DND-41 (cell line): ENCODE measurements at regions not wholly inside any gene's neighbourhood (a gene's known extent, or its start where the extent isn't known, plus 50 kb on each side); places are given as distances from the start of the nearest gene placed in this dataset.

Experiments used
- ATAC-seq: fragments of 200-7000 bp; cut with Tn5 transposase; 3 replicates; pipeline ENCODE4 v1.9.1; 2021; ENCODE audit warnings: low read depth; ENCODE audit not compliant: insufficient read depth
- DNase-seq: peaks from one replicate; pipeline ENCODE4 v3.0.0-alpha.2; 2020
- H2AFZ ChIP-seq: 2 replicates; pipeline ENCODE4 v1.6.0; 2012; ENCODE audit warnings: low read depth, low read length
- H3K27ac ChIP-seq: 2 replicates; pipeline ENCODE4 v1.5.1; 2012; ENCODE audit warnings: low read length, inconsistent platforms
- H3K27me3 ChIP-seq: fragments of 200-600 bp; sonication (generic); 2 replicates; pipeline ENCODE4 v1.6.0; 2012; ENCODE audit warnings: low read length, mild to moderate bottlenecking, inconsistent platforms; ENCODE audit not compliant: insufficient read depth, poor library complexity
- H3K36me3 ChIP-seq: 2 replicates; pipeline ENCODE4 v1.5.1; 2012; ENCODE audit warnings: low read length, inconsistent platforms; ENCODE audit not compliant: insufficient read depth
- H3K4me1 ChIP-seq: 2 replicates; pipeline ENCODE4 v1.5.1; 2012; ENCODE audit warnings: mild to moderate bottlenecking, low read length; ENCODE audit not compliant: insufficient read depth
- H3K4me2 ChIP-seq: 2 replicates; pipeline ENCODE4 v1.6.0; 2012; ENCODE audit warnings: mild to moderate bottlenecking, moderate library complexity, low read length, inconsistent platforms; ENCODE audit not compliant: insufficient read depth
- H3K4me3 ChIP-seq, 2 experiments: fragments of 200-600 bp in 1 of 2; shearing (Covaris generic) in 1 of 2; 2 replicates each; pipeline ENCODE4 v1.5.1; 2012 to 2016; ENCODE audit warnings: inconsistent platforms in 2 of 2, low read length in 2 of 2, mild to moderate bottlenecking in 2 of 2, low read depth in 1 of 2, moderate library complexity in 1 of 2
- H3K79me2 ChIP-seq: 2 replicates; pipeline ENCODE4 v1.6.0; 2012; ENCODE audit warnings: low read length, inconsistent platforms; ENCODE audit not compliant: insufficient read depth
- H3K9ac ChIP-seq: 2 replicates; pipeline ENCODE4 v1.6.0; 2012; ENCODE audit warnings: low read depth, mild to moderate bottlenecking, inconsistent platforms, low read length, moderate library complexity
- H3K9me3 ChIP-seq: 2 replicates; pipeline ENCODE4 v1.5.1; 2012; ENCODE audit warnings: low read length, moderate library complexity, mild to moderate bottlenecking, inconsistent platforms; ENCODE audit not compliant: insufficient read depth, severe bottlenecking
- H4K20me1 ChIP-seq: 2 replicates; pipeline ENCODE4 v1.6.0; 2012; ENCODE audit warnings: low read length; ENCODE audit not compliant: insufficient read depth
- CTCF ChIP-seq: IDR thresholded peaks from 2 replicates; pipeline ENCODE4 v1.5.1; 2012; ENCODE audit warnings: borderline replicate concordance, low read length, moderate library complexity, mild to moderate bottlenecking; ENCODE audit not compliant: poor library complexity, severe bottlenecking; ENCODE audit errors: extremely low read depth
- EZH2 ChIP-seq: IDR thresholded peaks from 3 replicates; pipeline ENCODE4 v1.6.1; 2012; ENCODE audit warnings: borderline replicate concordance, low read depth, mild to moderate bottlenecking, moderate library complexity, low read length, inconsistent platforms; ENCODE audit not compliant: severe bottlenecking

- Histone ChIP-seq H3K4me1 (no peaks in the 10 kb centered on the region), H2AFZ (no peak overlapping the region), H3K4me3 (no peak overlapping the region), H3K36me3 (no peaks in the 10 kb centered on the region), H3K79me2 (no peaks in the 10 kb centered on the region), H4K20me1 (no peaks in the 10 kb centered on the region), H3K27ac (no peak overlapping the region), H3K9me3 (peaks cover 10% of the 10 kb centered on the region), H3K9ac (no peak overlapping the region), H3K27me3 (no peaks in the 10 kb centered on the region), H3K4me2 (no peak overlapping the region)
- DNase-seq (no peak), ATAC-seq (no peak)
- no peak for TF ChIP-seq CTCF
- no peak for TF ChIP-seq EZH2
Measured at GRCh38 chrY:11044234-11044883, 1516.7 kb downstream of the TSPY10 start.

GRCh38 chrY:11063486-11063885 lies 1535.8 kb downstream of the TSPY10 start:
- Histone ChIP-seq H2AFZ (no peak overlapping the region), H3K4me3 (no peak overlapping the region), H3K27ac (no peak overlapping the region), H3K36me3 (no peaks in the 10 kb centered on the region), H3K4me1 (no peaks in the 10 kb centered on the region), H3K4me2 (no peak overlapping the region), H3K9me3 (no peaks in the 10 kb centered on the region), H4K20me1 (no peaks in the 10 kb centered on the region), H3K79me2 (no peaks in the 10 kb centered on the region), H3K9ac (no peak overlapping the region), H3K27me3 (no peaks in the 10 kb centered on the region)
- ATAC-seq (no peak), DNase-seq (no peak)
- TF ChIP-seq CTCF (no peak), EZH2 (no peak)

- no peak for TF ChIP-seq EZH2
- no peak for TF ChIP-seq CTCF
- ATAC-seq, result no peak
- no peak for DNase-seq
- H3K9me3 ChIP-seq, result no peaks in the 10 kb centered on the region
- H3K4me3 ChIP-seq, result no peak overlapping the region
- no peaks in the 10 kb centered on the region for H4K20me1 ChIP-seq
- H3K9ac ChIP-seq, result no peak overlapping the region
- no peaks in the 10 kb centered on the region for H3K36me3 ChIP-seq
- no peak overlapping the region for H2AFZ ChIP-seq
- no peaks in the 10 kb centered on the region for H3K79me2 ChIP-seq
- no peaks in the 10 kb centered on the region for H3K27me3 ChIP-seq
- no peak overlapping the region for H3K27ac ChIP-seq
- no peaks in the 10 kb centered on the region for H3K4me1 ChIP-seq
- no peak overlapping the region for H3K4me2 ChIP-seq
Measured at GRCh38 chrY:11063960-11064359, 1536.3 kb downstream of the TSPY10 start.

GRCh38 chrY:11064376-11064775 lies 1536.7 kb downstream of the TSPY10 start:
- no peaks in the 10 kb centered on the region for H4K20me1 ChIP-seq
- no peak overlapping the region for H3K9ac ChIP-seq
- no peak overlapping the region for H3K4me2 ChIP-seq
- no peaks in the 10 kb centered on the region for H3K36me3 ChIP-seq
- ATAC-seq (no peak), DNase-seq (no peak)
- H3K79me2 ChIP-seq, result no peaks in the 10 kb centered on the region
- TF ChIP-seq EZH2, result no peak
- TF ChIP-seq CTCF, result no peak
- no peaks in the 10 kb centered on the region for H3K9me3 ChIP-seq
- no peaks in the 10 kb centered on the region for H3K4me1 ChIP-seq
- H3K4me3 ChIP-seq, result no peak overlapping the region
- H3K27ac ChIP-seq, result no peak overlapping the region
- no peaks in the 10 kb centered on the region for H3K27me3 ChIP-seq
- H2AFZ ChIP-seq, result no peak overlapping the region
